ENCODE measurements at regions not wholly inside any gene's neighbourhood (a gene's known extent, or its start where the extent isn't known, plus 50 kb on each side); places are given as distances from the start of the nearest gene placed in this dataset.

GRCh38 chr7:91383905-91384274 lies 119.7 kb downstream of the FZD1 start:
- TF ChIP-seq CTCF (IDR thresholded peaks at IDR 0.05; ENCODE audit: insufficient read depth, low read length, poor library complexity, severe bottlenecking) (no peak), EZH2phosphoT487 (conservative IDR thresholded peaks at IDR 0.05; ENCODE audit: low read length) (no peak)

Measured in SU-DHL-6 (cell line).